ENCODE measurements at regions not wholly inside any gene's neighbourhood (a gene's known extent, or its start where the extent isn't known, plus 50 kb on each side); places are given as distances from the start of the nearest gene placed in this dataset.

DNA sequence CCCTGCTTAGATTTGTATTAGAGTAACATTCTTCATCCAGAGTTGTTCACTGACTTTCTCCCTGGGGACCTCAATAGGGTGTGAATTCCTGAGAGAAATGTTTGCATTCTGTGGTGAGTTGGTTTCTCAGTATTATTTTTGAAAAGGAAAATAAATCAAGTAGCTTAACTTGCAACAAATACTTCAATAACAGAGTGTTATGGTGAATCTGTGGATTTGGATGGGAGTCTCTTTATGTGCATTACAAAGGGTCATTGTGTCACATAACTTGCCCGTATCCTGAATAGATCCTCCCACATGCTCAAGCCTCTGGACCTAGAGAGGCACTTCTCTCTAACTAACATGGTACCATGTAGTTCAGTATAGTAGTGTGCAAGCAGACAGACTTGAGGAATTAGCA, 68.4 kb upstream of the IPO9 start (continued):
- TF ChIP-seq, protein P1, sequence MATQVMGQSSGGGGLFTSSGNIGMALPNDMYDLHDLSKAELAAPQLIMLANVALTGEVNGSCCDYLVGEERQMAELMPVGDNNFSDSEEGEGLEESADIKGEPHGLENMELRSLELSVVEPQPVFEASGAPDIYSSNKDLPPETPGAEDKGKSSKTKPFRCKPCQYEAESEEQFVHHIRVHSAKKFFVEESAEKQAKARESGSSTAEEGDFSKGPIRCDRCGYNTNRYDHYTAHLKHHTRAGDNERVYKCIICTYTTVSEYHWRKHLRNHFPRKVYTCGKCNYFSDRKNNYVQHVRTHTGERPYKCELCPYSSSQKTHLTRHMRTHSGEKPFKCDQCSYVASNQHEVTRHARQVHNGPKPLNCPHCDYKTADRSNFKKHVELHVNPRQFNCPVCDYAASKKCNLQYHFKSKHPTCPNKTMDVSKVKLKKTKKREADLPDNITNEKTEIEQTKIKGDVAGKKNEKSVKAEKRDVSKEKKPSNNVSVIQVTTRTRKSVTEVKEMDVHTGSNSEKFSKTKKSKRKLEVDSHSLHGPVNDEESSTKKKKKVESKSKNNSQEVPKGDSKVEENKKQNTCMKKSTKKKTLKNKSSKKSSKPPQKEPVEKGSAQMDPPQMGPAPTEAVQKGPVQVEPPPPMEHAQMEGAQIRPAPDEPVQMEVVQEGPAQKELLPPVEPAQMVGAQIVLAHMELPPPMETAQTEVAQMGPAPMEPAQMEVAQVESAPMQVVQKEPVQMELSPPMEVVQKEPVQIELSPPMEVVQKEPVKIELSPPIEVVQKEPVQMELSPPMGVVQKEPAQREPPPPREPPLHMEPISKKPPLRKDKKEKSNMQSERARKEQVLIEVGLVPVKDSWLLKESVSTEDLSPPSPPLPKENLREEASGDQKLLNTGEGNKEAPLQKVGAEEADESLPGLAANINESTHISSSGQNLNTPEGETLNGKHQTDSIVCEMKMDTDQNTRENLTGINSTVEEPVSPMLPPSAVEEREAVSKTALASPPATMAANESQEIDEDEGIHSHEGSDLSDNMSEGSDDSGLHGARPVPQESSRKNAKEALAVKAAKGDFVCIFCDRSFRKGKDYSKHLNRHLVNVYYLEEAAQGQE (IDR thresholded peaks at IDR 0.05; ENCODE audit: unreplicated experiment): no peak
- TF ChIP-seq EZH2phosphoT487 (IDR thresholded peaks at IDR 0.05; ENCODE audit: unreplicated experiment): no peak
- no peak for TF ChIP-seq NANOG (IDR thresholded peaks at IDR 0.05; ENCODE audit: borderline replicate concordance)
- TF ChIP-seq CREB1 (CRISPR knock-in tag; IDR thresholded peaks at IDR 0.05; ENCODE audit: low read depth): no peak

DNA sequence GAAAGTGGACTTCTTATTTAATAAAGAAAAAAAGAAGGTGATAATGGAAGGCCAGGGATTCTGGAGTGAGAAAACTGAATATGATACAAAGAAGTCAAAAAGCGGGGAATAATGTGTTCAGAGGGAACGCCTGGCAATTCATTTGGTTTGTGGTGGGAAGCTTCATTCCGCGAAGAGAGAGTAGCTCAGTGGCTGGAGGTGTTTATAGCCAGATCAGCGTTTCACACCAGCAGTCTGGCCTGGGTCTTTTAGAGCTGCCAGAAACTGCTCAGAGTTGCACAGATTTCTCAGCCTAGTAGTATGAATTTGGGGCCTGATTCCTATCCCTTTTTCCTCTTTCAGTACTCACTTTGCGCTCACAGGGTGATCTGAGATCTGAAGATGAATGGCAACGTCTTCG, 67.8 kb upstream of the IPO9 start:
- Mint-ChIP-seq H3K27me3 (ENCODE audit: insufficient read depth, low read depth, poor library complexity) (peaks cover 2% of the 10 kb centered on the region), H3K36me3 (ENCODE audit: low read depth) (peaks cover 2% of the 10 kb centered on the region; the same call in 1 of the 3 replicates), H3K4me1 (peaks cover 35% of the 10 kb centered on the region), H3K9me3 (no peaks in the 10 kb centered on the region), H3K4me3 (no peak overlapping the region), H3K27ac (no peak overlapping the region)
- H3K4me2 ChIP-seq: 0 out of 2 replicates have a peak overlapping the region, but pooled peaks have one; percentile 48
- no peaks in the 10 kb centered on the region for H4K20me1 ChIP-seq (replicated peaks; ENCODE audit: insufficient read depth)
- no peaks in the 10 kb centered on the region for H3K36me3 ChIP-seq (ENCODE audit: insufficient read depth)
- H3K9me2 ChIP-seq (ENCODE audit: insufficient read depth): no peaks in the 10 kb centered on the region
- ATAC-seq (peak; percentile 24; the same call in 2 of the 3 replicates), DNase-seq (ENCODE audit: low spot score) (no peak)
- H3F3A ChIP-seq (replicated peaks; ENCODE audit: low read depth): no peaks in the 10 kb centered on the region
- no peaks in the 10 kb centered on the region for H3K27me3 ChIP-seq (ENCODE audit: insufficient read depth)
- no peak overlapping the region for H3K27ac ChIP-seq (ENCODE audit: low read depth)
- peaks cover 18% of the 10 kb centered on the region; the same call in 1 of the 2 replicates for H3K79me2 ChIP-seq (replicated peaks; ENCODE audit: insufficient read depth)
- peaks cover 16% of the 10 kb centered on the region; the same call in 1 of the 2 replicates for H3K4me1 ChIP-seq (ENCODE audit: insufficient read depth)
- no peak overlapping the region for H2AFZ ChIP-seq
- no peak overlapping the region for H3K4me3 ChIP-seq
- TF ChIP-seq EZH2 (IDR thresholded peaks at IDR 0.05; ENCODE audit: low read depth, unreplicated experiment) (no peak), CREB1 (CRISPR knock-in tag; IDR thresholded peaks at IDR 0.05; ENCODE audit: low read depth) (no peak), ZNF331 (CRISPR knock-in tag; IDR thresholded peaks at IDR 0.05; ENCODE audit: low read depth) (no peak), EZH2phosphoT487 (IDR thresholded peaks at IDR 0.05; ENCODE audit: unreplicated experiment) (no peak), ZNF114 (CRISPR knock-in tag; IDR thresholded peaks at IDR 0.05) (no peak), JUNB (IDR thresholded peaks at IDR 0.05; ENCODE audit: unreplicated experiment) (no peak)
- TF ChIP-seq, protein P2, sequence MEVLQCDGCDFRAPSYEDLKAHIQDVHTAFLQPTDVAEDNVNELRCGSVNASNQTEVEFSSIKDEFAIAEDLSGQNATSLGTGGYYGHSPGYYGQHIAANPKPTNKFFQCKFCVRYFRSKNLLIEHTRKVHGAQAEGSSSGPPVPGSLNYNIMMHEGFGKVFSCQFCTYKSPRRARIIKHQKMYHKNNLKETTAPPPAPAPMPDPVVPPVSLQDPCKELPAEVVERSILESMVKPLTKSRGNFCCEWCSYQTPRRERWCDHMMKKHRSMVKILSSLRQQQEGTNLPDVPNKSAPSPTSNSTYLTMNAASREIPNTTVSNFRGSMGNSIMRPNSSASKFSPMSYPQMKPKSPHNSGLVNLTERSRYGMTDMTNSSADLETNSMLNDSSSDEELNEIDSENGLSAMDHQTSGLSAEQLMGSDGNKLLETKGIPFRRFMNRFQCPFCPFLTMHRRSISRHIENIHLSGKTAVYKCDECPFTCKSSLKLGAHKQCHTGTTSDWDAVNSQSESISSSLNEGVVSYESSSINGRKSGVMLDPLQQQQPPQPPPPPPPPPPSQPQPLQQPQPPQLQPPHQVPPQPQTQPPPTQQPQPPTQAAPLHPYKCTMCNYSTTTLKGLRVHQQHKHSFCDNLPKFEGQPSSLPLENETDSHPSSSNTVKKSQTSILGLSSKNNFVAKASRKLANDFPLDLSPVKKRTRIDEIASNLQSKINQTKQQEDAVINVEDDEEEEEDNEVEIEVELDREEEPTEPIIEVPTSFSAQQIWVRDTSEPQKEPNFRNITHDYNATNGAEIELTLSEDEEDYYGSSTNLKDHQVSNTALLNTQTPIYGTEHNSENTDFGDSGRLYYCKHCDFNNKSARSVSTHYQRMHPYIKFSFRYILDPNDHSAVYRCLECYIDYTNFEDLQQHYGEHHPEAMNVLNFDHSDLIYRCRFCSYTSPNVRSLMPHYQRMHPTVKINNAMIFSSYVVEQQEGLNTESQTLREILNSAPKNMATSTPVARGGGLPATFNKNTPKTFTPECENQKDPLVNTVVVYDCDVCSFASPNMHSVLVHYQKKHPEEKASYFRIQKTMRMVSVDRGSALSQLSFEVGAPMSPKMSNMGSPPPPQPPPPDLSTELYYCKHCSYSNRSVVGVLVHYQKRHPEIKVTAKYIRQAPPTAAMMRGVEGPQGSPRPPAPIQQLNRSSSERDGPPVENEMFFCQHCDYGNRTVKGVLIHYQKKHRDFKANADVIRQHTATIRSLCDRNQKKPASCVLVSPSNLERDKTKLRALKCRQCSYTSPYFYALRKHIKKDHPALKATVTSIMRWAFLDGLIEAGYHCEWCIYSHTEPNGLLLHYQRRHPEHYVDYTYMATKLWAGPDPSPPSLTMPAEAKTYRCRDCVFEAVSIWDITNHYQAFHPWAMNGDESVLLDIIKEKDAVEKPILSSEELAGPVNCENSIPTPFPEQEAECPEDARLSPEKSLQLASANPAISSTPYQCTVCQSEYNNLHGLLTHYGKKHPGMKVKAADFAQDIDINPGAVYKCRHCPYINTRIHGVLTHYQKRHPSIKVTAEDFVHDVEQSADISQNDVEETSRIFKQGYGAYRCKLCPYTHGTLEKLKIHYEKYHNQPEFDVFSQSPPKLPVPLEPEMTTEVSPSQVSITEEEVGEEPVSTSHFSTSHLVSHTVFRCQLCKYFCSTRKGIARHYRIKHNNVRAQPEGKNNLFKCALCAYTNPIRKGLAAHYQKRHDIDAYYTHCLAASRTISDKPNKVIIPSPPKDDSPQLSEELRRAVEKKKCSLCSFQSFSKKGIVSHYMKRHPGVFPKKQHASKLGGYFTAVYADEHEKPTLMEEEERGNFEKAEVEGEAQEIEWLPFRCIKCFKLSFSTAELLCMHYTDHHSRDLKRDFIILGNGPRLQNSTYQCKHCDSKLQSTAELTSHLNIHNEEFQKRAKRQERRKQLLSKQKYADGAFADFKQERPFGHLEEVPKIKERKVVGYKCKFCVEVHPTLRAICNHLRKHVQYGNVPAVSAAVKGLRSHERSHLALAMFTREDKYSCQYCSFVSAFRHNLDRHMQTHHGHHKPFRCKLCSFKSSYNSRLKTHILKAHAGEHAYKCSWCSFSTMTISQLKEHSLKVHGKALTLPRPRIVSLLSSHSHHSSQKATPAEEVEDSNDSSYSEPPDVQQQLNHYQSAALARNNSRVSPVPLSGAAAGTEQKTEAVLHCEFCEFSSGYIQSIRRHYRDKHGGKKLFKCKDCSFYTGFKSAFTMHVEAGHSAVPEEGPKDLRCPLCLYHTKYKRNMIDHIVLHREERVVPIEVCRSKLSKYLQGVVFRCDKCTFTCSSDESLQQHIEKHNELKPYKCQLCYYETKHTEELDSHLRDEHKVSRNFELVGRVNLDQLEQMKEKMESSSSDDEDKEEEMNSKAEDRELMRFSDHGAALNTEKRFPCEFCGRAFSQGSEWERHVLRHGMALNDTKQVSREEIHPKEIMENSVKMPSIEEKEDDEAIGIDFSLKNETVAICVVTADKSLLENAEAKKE (CRISPR knock-in tag; IDR thresholded peaks at IDR 0.05): no peak
- TF ChIP-seq, protein P3, sequence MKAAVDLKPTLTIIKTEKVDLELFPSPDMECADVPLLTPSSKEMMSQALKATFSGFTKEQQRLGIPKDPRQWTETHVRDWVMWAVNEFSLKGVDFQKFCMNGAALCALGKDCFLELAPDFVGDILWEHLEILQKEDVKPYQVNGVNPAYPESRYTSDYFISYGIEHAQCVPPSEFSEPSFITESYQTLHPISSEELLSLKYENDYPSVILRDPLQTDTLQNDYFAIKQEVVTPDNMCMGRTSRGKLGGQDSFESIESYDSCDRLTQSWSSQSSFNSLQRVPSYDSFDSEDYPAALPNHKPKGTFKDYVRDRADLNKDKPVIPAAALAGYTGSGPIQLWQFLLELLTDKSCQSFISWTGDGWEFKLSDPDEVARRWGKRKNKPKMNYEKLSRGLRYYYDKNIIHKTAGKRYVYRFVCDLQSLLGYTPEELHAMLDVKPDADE (IDR thresholded peaks at IDR 0.05): no peak
- TF ChIP-seq, protein P1 (IDR thresholded peaks at IDR 0.05; ENCODE audit: unreplicated experiment): no peak
